ENCODE measurements at regions not wholly inside any gene's neighbourhood (a gene's known extent, or its start where the extent isn't known, plus 50 kb on each side); places are given as distances from the start of the nearest gene placed in this dataset.

DNA sequence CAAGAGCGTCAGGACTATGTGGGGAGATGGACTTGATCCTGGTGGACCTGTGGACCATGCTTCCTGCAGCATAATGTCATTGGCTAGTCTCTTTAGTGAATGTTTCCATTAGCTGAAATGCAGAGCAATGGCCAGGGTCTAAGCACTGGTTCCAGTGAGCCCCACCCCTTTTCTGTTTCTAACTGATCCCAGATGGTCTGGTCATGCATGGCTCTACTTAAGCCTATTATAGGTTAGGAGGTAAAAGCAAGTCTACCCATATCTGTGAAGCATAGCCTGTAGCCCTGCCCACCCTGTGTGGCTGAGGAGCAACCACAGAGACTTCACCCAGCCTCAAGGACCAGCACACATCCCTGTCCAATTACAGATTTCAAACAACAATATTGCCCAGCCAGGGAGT lies 419.2 kb downstream of the ZNF385D start:
- no peak overlapping the region for H3K27ac Mint-ChIP-seq (ENCODE audit: unreplicated experiment)
- Histone ChIP-seq H3K4me3 (ENCODE audit: low read depth, low read length) (no peak overlapping the region), H3K36me3 (ENCODE audit: control insufficient read depth, insufficient read depth, low read length) (no peaks in the 10 kb centered on the region), H3K9me3 (no peaks in the 10 kb centered on the region), H3K4me1 (no peaks in the 10 kb centered on the region), H3K27me3 (replicated peaks; ENCODE audit: control insufficient read depth, insufficient read depth, low read length) (no peaks in the 10 kb centered on the region)
- POLR2A ChIA-PET = no interaction called here
- intact Hi-C loops (cut with micrococcal nuclease; ENCODE audit: unreplicated experiment) = no loop called here
- no peaks in the 10 kb centered on the region for H3K27me3 Mint-ChIP-seq (ENCODE audit: insufficient read depth, unreplicated experiment)
- BruUV-seq (replicated peaks) = no TSS peak
- TF ChIP-seq, protein P1, sequence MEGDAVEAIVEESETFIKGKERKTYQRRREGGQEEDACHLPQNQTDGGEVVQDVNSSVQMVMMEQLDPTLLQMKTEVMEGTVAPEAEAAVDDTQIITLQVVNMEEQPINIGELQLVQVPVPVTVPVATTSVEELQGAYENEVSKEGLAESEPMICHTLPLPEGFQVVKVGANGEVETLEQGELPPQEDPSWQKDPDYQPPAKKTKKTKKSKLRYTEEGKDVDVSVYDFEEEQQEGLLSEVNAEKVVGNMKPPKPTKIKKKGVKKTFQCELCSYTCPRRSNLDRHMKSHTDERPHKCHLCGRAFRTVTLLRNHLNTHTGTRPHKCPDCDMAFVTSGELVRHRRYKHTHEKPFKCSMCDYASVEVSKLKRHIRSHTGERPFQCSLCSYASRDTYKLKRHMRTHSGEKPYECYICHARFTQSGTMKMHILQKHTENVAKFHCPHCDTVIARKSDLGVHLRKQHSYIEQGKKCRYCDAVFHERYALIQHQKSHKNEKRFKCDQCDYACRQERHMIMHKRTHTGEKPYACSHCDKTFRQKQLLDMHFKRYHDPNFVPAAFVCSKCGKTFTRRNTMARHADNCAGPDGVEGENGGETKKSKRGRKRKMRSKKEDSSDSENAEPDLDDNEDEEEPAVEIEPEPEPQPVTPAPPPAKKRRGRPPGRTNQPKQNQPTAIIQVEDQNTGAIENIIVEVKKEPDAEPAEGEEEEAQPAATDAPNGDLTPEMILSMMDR (IDR thresholded peaks at IDR 0.05; ENCODE audit: insufficient read depth in 1 of 2, low read depth in 1 of 2, low read length in 1 of 2, severe bottlenecking in 1 of 2, unreplicated experiment in 1 of 2) = no peak
- H3K36me3 Mint-ChIP-seq (ENCODE audit: insufficient read depth, unreplicated experiment) = no peaks in the 10 kb centered on the region
- CTCF ChIA-PET = no interaction called here
- H3K9me3 Mint-ChIP-seq (ENCODE audit: unreplicated experiment) = no peaks in the 10 kb centered on the region
- H3K4me3 Mint-ChIP-seq (ENCODE audit: unreplicated experiment) = no peak overlapping the region
- no peaks in the 10 kb centered on the region for H3K4me1 Mint-ChIP-seq (ENCODE audit: low read depth, unreplicated experiment)
- no peak for DNase-seq

DNA sequence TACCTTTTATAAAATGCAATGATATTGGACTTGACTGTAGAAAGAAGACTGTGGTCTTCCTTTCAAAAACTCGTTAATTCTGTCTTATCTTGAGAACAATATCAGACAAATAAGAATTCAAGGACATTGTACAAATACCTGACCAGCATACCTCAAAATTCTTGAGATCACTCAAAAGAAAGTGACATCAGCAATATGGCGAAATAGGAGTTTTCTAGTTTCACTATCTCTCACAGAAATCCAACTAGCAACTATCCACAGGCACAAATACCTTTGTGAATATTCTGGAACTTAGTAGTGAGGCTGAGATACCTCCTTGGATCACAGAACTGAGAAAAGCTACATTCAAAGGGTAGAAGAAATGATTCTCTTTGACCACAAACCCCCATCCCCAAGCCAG lies 419.7 kb downstream of the ZNF385D start:
- ChIA-PET POLR2A (no interaction called here), CTCF (no interaction called here)
- Histone ChIP-seq H3K9me3 (no peaks in the 10 kb centered on the region), H3K4me1 (no peaks in the 10 kb centered on the region), H3K4me3 (ENCODE audit: low read depth, low read length) (no peak overlapping the region), H3K27me3 (replicated peaks; ENCODE audit: control insufficient read depth, insufficient read depth, low read length) (no peaks in the 10 kb centered on the region), H3K36me3 (ENCODE audit: control insufficient read depth, insufficient read depth, low read length) (no peaks in the 10 kb centered on the region)
- DNase-seq = no peak
- Mint-ChIP-seq H3K36me3 (ENCODE audit: insufficient read depth, unreplicated experiment) (no peaks in the 10 kb centered on the region), H3K9me3 (ENCODE audit: unreplicated experiment) (no peaks in the 10 kb centered on the region), H3K27me3 (ENCODE audit: insufficient read depth, unreplicated experiment) (no peaks in the 10 kb centered on the region), H3K4me1 (ENCODE audit: low read depth, unreplicated experiment) (no peaks in the 10 kb centered on the region), H3K4me3 (ENCODE audit: unreplicated experiment) (no peak overlapping the region), H3K27ac (ENCODE audit: unreplicated experiment) (no peak overlapping the region)
- no TSS peak for BruUV-seq (replicated peaks)
- TF ChIP-seq, protein P1 (IDR thresholded peaks at IDR 0.05; ENCODE audit: insufficient read depth in 1 of 2, low read depth in 1 of 2, low read length in 1 of 2, severe bottlenecking in 1 of 2, unreplicated experiment in 1 of 2) = no peak
- intact Hi-C loops (cut with micrococcal nuclease; ENCODE audit: unreplicated experiment) = no loop called here

DNA sequence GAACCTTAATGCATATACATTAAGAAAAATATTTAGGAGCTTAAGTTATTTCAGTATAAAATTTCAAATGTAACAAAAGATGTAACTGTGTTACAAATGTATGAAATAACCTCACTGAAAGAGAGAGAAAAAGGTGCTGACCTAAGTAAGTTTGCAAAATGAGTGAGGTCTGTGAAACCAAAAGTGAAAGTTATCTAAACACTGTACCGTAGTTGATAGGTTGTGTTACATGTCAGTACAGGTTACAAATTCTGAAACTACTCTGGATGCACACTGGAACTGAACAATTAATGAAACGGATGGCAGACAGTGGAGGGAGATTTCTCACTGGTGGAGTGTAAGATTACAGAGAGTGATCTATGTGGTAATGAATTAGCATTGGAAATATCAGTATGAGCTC lies 420.7 kb downstream of the ZNF385D start:
- Mint-ChIP-seq H3K4me1 (ENCODE audit: low read depth, unreplicated experiment) (no peaks in the 10 kb centered on the region), H3K27ac (ENCODE audit: unreplicated experiment) (no peak overlapping the region), H3K27me3 (ENCODE audit: insufficient read depth, unreplicated experiment) (no peaks in the 10 kb centered on the region), H3K9me3 (ENCODE audit: unreplicated experiment) (no peaks in the 10 kb centered on the region), H3K4me3 (ENCODE audit: unreplicated experiment) (no peak overlapping the region), H3K36me3 (ENCODE audit: insufficient read depth, unreplicated experiment) (no peaks in the 10 kb centered on the region)
- TF ChIP-seq, protein P1 (IDR thresholded peaks at IDR 0.05; ENCODE audit: insufficient read depth in 1 of 2, low read depth in 1 of 2, low read length in 1 of 2, severe bottlenecking in 1 of 2, unreplicated experiment in 1 of 2) = no peak
- intact Hi-C loops (cut with micrococcal nuclease; ENCODE audit: unreplicated experiment) = no loop called here
- CTCF ChIA-PET = no interaction called here
- POLR2A ChIA-PET = no interaction called here
- Histone ChIP-seq H3K36me3 (ENCODE audit: control insufficient read depth, insufficient read depth, low read length) (no peaks in the 10 kb centered on the region), H3K4me3 (ENCODE audit: low read depth, low read length) (no peak overlapping the region), H3K27me3 (replicated peaks; ENCODE audit: control insufficient read depth, insufficient read depth, low read length) (no peaks in the 10 kb centered on the region), H3K4me1 (no peaks in the 10 kb centered on the region), H3K9me3 (no peaks in the 10 kb centered on the region)
- DNase-seq = no peak
- BruUV-seq (replicated peaks) = no TSS peak

All from Caco-2 (cell line).